ENCODE measurements at regions not wholly inside any gene's neighbourhood (a gene's known extent, or its start where the extent isn't known, plus 50 kb on each side); places are given as distances from the start of the nearest gene placed in this dataset.

DNA sequence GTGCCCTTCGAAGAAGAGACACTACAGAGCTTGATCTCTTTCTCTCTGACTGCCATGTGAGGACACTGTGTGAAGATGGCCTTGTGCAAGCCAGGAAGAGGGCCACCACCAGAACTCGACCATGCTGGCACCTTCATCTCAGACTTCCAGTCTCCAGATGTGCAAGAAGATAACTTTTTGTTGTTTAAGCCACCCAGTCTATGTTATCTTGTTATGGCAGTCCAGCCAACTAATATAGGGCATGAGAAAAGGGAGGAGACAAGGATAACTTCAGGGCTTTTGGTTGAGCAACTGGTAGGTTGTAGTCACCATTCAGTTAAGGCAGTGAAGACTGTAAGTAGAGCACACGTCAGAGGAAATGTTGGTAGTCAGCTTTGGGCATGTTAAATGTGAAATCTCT, 515.5 kb downstream of the CSNK1G3 start:
- H3K36me3 ChIP-seq (replicated peaks in 1 of 2; ENCODE audit: control insufficient read depth in 1 of 2, insufficient read depth in 2 of 2, low read length in 2 of 2): no peaks in the 10 kb centered on the region
- BruUV-seq (replicated peaks): no TSS peak
- no peaks in the 10 kb centered on the region for H4K20me1 ChIP-seq (ENCODE audit: insufficient read depth, low read length)
- CTCF ChIA-PET (ENCODE audit: low intra/inter-chr PET ratio, low total read pairs): no interaction called here
- no peak overlapping the region for H3K9ac ChIP-seq (ENCODE audit: insufficient read depth, low read depth, low read length)
- TF ChIP-seq ZNF34 (CRISPR knock-in tag; IDR thresholded peaks at IDR 0.05; ENCODE audit: borderline replicate concordance): no peak
- no peak for TF ChIP-seq ZNF124 (CRISPR knock-in tag; IDR thresholded peaks at IDR 0.05)
- TF ChIP-seq GABPA (IDR thresholded peaks at IDR 0.05; ENCODE audit: low read depth, low read length): no peak
- TF ChIP-seq GABPA (CRISPR knock-in tag; IDR thresholded peaks at IDR 0.05; ENCODE audit: low read depth): no peak
- no peak for TF ChIP-seq ZNF335 (CRISPR knock-in tag; IDR thresholded peaks at IDR 0.05)
- TF ChIP-seq, protein P1, sequence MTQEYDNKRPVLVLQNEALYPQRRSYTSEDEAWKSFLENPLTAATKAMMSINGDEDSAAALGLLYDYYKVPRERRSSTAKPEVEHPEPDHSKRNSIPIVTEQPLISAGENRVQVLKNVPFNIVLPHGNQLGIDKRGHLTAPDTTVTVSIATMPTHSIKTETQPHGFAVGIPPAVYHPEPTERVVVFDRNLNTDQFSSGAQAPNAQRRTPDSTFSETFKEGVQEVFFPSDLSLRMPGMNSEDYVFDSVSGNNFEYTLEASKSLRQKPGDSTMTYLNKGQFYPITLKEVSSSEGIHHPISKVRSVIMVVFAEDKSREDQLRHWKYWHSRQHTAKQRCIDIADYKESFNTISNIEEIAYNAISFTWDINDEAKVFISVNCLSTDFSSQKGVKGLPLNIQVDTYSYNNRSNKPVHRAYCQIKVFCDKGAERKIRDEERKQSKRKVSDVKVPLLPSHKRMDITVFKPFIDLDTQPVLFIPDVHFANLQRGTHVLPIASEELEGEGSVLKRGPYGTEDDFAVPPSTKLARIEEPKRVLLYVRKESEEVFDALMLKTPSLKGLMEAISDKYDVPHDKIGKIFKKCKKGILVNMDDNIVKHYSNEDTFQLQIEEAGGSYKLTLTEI (CRISPR knock-in tag; conservative IDR thresholded peaks at IDR 0.05): no peak
- TF ChIP-seq ZNF10 (CRISPR knock-in tag; IDR thresholded peaks at IDR 0.05; ENCODE audit: borderline replicate concordance, low read depth): no peak
- TF ChIP-seq BRCA1 (CRISPR knock-in tag; IDR thresholded peaks at IDR 0.05): no peak
- no peak for TF ChIP-seq MAF1 (CRISPR knock-in tag; IDR thresholded peaks at IDR 0.05; ENCODE audit: borderline replicate concordance)
- TF ChIP-seq ZNF446 (CRISPR knock-in tag; IDR thresholded peaks at IDR 0.05): no peak
- no peak for TF ChIP-seq ZNF547 (CRISPR knock-in tag; IDR thresholded peaks at IDR 0.05)
- TF ChIP-seq, protein P2, sequence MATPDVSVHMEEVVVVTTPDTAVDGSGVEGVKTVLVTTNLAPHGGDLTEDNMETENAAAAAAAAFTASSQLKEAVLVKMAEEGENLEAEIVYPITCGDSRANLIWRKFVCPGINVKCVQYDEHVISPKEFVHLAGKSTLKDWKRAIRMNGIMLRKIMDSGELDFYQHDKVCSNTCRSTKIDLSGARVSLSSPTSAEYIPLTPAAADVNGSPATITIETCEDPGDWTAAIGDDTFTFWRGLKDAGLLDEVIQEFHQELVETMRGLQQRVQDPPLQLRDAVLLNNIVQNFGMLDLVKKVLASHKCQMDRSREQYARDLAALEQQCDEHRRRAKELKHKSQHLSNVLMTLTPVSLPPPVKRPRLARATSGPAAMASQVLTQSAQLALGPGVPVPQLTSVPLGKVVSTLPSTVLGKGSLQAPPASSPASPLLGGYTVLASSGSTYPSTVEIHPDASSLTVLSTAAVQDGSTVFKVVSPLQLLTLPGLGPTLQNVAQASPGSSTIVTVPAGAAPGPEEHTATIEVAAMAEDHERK (CRISPR knock-in tag; IDR thresholded peaks at IDR 0.05; ENCODE audit: low read depth): no peak
- TF ChIP-seq, protein P3, sequence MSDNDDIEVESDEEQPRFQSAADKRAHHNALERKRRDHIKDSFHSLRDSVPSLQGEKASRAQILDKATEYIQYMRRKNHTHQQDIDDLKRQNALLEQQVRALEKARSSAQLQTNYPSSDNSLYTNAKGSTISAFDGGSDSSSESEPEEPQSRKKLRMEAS (IDR thresholded peaks at IDR 0.05): no peak
- no peak for TF ChIP-seq PHF8 (CRISPR knock-in tag; IDR thresholded peaks at IDR 0.05)
- no peak overlapping the region for H3K4me3 ChIP-seq (replicated peaks in 1 of 3; ENCODE audit: insufficient read depth in 1 of 3, low read depth in 2 of 3, low read length in 3 of 3)
- intact Hi-C loops (cut with micrococcal nuclease; ENCODE audit: unreplicated experiment) (no loop called here), in situ Hi-C loops (cut with HindIII; ENCODE audit: extremely low pct_ligation_motif_present, low pct_unique_long_range_greater_than_20kb) (no loop called here)
- H3K27ac ChIP-seq (ENCODE audit: extremely low read length, insufficient read depth, low read length): no peak overlapping the region
- no peaks in the 10 kb centered on the region for H3K79me2 ChIP-seq (ENCODE audit: insufficient read depth, low read length)
- DNase-seq (ENCODE audit: low spot score) (no peak), ATAC-seq (no peak), FAIRE-seq (no peak)
- POLR2A ChIA-PET: no interaction called here
- H3K4me2 ChIP-seq (ENCODE audit: low read depth, low read length): no peak overlapping the region
- no peaks in the 10 kb centered on the region for H3K27me3 ChIP-seq (ENCODE audit: control insufficient read depth in 1 of 2, insufficient read depth in 2 of 2, low read length in 2 of 2)
- WGBS (ENCODE audit: low lambda C conversion rate): 0% methylated on average over 3 of the region's 3 CpGs
- no peaks in the 10 kb centered on the region for H3K9me3 ChIP-seq (ENCODE audit: low read length)
- H3K4me1 ChIP-seq (ENCODE audit: insufficient read depth, low read length): no peaks in the 10 kb centered on the region
- no peak overlapping the region for H2AFZ ChIP-seq (ENCODE audit: low read length)
